PC-9 (cell line): ENCODE measurements at regions not wholly inside any gene's neighbourhood (a gene's known extent, or its start where the extent isn't known, plus 50 kb on each side); places are given as distances from the start of the nearest gene placed in this dataset.
"Not testable (repeated sequence)": the region's sequence is repeated elsewhere in the genome, so short reads cannot be mapped to it uniquely, and the experiment has no call there.

Experiments used
- BruUV-seq: library from RNA; stranded (reverse); fragments of 400-500 nt; replicated peaks from 2 replicates; lab custom pipeline; 2021; lab: Mats Ljungman, UMichigan
- CTCF ChIA-PET: fragments of 300-600 bp; sonication (Branson Sonifier 250); formaldehyde crosslinking; loops from one replicate; lab custom pipeline; 2022; ENCODE audit warnings: antibody characterized with exemption; lab: Charles Lee
- POLR2A ChIA-PET: fragments of 300-600 bp; sonication (Branson Sonifier 250); formaldehyde crosslinking; loops from one replicate; lab custom pipeline; 2022; ENCODE audit warnings: antibody characterized with exemption; ENCODE audit not compliant: unreplicated experiment; lab: Charles Lee
- DNase-seq, 2 experiments: peaks; one replicate each; pipeline versions ENCODE4 v3.0.0 to v3.0.0-alpha.2; 2015 to 2022; ENCODE audit warnings: mixed read lengths in 1 of 2
- H2AFZ ChIP-seq: fragments of 200-600 bp; sonication (generic); 2 replicates; pipeline ENCODE4 v1.8.1; 2017; ENCODE audit warnings: antibody characterized with exemption
- H3F3A ChIP-seq: fragments of 200-600 bp; sonication (generic); 2 replicates; pipeline ENCODE4 v1.8.1; 2017; ENCODE audit warnings: antibody characterized with exemption, mild to moderate bottlenecking, low read depth; ENCODE audit not compliant: insufficient read depth
- H3K27ac ChIP-seq: fragments of 200-600 bp; sonication (generic); 2 replicates; pipeline ENCODE4 v1.6.1; 2016; ENCODE audit warnings: mixed run types
- H3K27me3 ChIP-seq: fragments of 200-600 bp; sonication (generic); 2 replicates; pipeline ENCODE4 v1.6.1; 2016; ENCODE audit warnings: low read depth, mixed run types; ENCODE audit not compliant: insufficient read depth
- H3K36me3 ChIP-seq: fragments of 200-600 bp; sonication (generic); 2 replicates; pipeline ENCODE4 v1.6.1; 2016; ENCODE audit warnings: low read depth, mixed run types
- H3K4me1 ChIP-seq: fragments of 200-600 bp; sonication (generic); replicated peaks from 2 replicates; pipeline ENCODE4 v1.6.1; 2016; ENCODE audit warnings: mixed run types; ENCODE audit not compliant: insufficient read depth
- H3K4me2 ChIP-seq: fragments of 200-600 bp; sonication (generic); 2 replicates; pipeline ENCODE4 v1.6.1; 2017; ENCODE audit warnings: mixed run types
- H3K4me3 ChIP-seq: fragments of 200-600 bp; sonication (generic); 2 replicates; pipeline ENCODE4 v1.6.1; 2016; ENCODE audit warnings: mixed run types
- H3K79me2 ChIP-seq: fragments of 200-600 bp; sonication (generic); 2 replicates; pipeline ENCODE4 v1.6.1; 2017; ENCODE audit warnings: low read depth, mixed run types
- H3K9me2 ChIP-seq: fragments of 200-600 bp; sonication (generic); 2 replicates; pipeline ENCODE4 v1.8.1; 2017; ENCODE audit warnings: mild to moderate bottlenecking; ENCODE audit not compliant: insufficient read depth
- H3K9me3 ChIP-seq: fragments of 200-600 bp; sonication (generic); 2 replicates; pipeline ENCODE4 v1.8.1; 2016; ENCODE audit warnings: low read depth; ENCODE audit not compliant: insufficient read depth
- H4K20me1 ChIP-seq: fragments of 200-600 bp; sonication (generic); 2 replicates; pipeline ENCODE4 v1.8.1; 2017; ENCODE audit not compliant: insufficient read depth
- EZH2 ChIP-seq: fragments of 200-600 bp; sonication (generic); IDR thresholded peaks from 2 replicates; pipeline ENCODE4 v1.8.0; 2017; ENCODE audit warnings: antibody characterized with exemption, low read depth
- intact Hi-C: fragments of 100-400 bp; cut with micrococcal nuclease; formaldehyde crosslinking; loops from one replicate; pipeline ENCODE4 v1.10.0; 2022; ENCODE audit not compliant: unreplicated experiment
- TF ChIP-seq, protein P1 (sequence below): fragments of 200-600 bp; sonication (generic); conservative IDR thresholded peaks from 2 replicates; pipeline ENCODE4 v1.6.1; 2017; ENCODE audit warnings: mixed run types, antibody characterized with exemption, mild to moderate bottlenecking, moderate library complexity

DNA sequence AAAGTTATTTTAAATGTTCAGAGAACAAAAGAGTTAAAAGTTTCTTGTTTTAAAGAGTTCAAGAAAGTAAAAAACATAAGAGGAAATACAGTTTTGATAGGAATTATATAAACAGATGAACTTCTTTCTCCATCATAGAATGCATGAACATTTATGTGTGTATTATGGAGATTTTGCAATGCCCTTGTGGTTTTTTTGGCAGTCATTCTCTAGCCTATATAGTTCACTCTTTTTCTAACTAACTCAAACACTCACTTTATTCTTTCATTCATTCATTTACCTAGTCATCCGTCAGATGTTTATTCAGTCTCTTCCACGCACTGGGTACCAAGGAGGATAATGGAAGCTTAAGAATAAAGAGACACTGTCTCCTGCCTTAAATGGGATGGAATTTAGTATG is 195.9 kb upstream of the VLDLR start:
- H2AFZ ChIP-seq: no peak overlapping the region
- H3F3A ChIP-seq: no peaks in the 10 kb centered on the region
- H3K4me2 ChIP-seq: no peak overlapping the region
- no peaks in the 10 kb centered on the region for H3K4me1 ChIP-seq
- H3K36me3 ChIP-seq: no peaks in the 10 kb centered on the region
- no peak overlapping the region for H3K27ac ChIP-seq
- no peaks in the 10 kb centered on the region for H3K9me3 ChIP-seq
- TF ChIP-seq, protein P1, sequence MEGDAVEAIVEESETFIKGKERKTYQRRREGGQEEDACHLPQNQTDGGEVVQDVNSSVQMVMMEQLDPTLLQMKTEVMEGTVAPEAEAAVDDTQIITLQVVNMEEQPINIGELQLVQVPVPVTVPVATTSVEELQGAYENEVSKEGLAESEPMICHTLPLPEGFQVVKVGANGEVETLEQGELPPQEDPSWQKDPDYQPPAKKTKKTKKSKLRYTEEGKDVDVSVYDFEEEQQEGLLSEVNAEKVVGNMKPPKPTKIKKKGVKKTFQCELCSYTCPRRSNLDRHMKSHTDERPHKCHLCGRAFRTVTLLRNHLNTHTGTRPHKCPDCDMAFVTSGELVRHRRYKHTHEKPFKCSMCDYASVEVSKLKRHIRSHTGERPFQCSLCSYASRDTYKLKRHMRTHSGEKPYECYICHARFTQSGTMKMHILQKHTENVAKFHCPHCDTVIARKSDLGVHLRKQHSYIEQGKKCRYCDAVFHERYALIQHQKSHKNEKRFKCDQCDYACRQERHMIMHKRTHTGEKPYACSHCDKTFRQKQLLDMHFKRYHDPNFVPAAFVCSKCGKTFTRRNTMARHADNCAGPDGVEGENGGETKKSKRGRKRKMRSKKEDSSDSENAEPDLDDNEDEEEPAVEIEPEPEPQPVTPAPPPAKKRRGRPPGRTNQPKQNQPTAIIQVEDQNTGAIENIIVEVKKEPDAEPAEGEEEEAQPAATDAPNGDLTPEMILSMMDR: no peak
- no peak for TF ChIP-seq EZH2
- ChIA-PET CTCF (no interaction called here), POLR2A (no interaction called here)
- intact Hi-C loops: no loop called here
- no peaks in the 10 kb centered on the region for H3K9me2 ChIP-seq
- no peaks in the 10 kb centered on the region for H4K20me1 ChIP-seq
- BruUV-seq: no TSS peak
- H3K27me3 ChIP-seq: no peaks in the 10 kb centered on the region
- H3K79me2 ChIP-seq: no peaks in the 10 kb centered on the region
- no peak for DNase-seq
- H3K4me3 ChIP-seq: no peak overlapping the region

DNA sequence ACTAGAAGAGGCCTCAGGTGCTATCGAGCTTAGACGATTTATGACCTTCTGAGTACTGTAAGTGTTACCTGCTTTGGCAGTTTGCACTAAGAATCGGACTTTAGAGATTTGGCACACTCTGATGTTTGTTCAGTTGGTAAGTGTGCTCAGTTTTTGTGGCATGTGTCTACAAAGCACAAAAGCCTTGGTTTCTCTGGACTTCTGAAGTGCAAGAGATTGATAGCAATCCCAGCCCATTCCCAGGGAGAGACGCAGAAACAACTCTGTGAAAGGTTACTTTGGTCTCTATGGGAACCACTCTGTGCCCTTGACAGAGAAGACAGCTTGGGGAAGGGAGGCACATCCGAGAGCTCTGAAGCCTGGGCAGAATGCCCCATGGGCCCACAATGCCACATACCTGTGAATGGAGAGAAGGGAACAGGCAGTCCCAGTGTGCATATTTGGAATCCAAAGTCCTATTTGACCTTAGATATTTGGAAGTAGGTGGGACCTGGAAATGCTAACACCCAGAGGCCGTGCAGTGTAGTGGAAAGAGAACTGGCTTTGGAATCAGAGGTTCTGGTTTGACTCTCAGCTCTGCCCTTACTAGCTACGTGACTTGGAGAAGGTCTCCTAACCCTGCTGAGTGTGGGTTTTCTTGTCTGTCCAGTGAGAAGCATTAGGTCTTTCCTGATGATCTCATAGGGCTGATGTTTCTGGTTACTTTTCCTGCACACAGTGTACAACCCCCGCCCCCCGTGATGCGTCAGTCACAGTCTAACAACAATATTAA is 194.3 kb upstream of the VLDLR start:
- Histone ChIP-seq H3K4me3 (no peak overlapping the region), H3K9me2 (no peaks in the 10 kb centered on the region), H3K27me3 (no peaks in the 10 kb centered on the region), H3K9me3 (no peaks in the 10 kb centered on the region), H3K27ac (no peak overlapping the region), H3K36me3 (no peaks in the 10 kb centered on the region), H3K4me2 (no peak overlapping the region), H3F3A (no peaks in the 10 kb centered on the region), H3K4me1 (no peaks in the 10 kb centered on the region), H2AFZ (no peak overlapping the region), H4K20me1 (no peaks in the 10 kb centered on the region), H3K79me2 (no peaks in the 10 kb centered on the region)
- ChIA-PET POLR2A (no interaction called here), CTCF (no interaction called here)
- peak in 1 of 2 experiments; percentile 35 for DNase-seq
- TF ChIP-seq, protein P1: no peak
- TF ChIP-seq EZH2: no peak
- no TSS peak for BruUV-seq
- intact Hi-C loops: no loop called here

- H3K36me3 ChIP-seq: no peaks in the 10 kb centered on the region
- H3F3A ChIP-seq: no peaks in the 10 kb centered on the region
- no peaks in the 10 kb centered on the region for H3K4me1 ChIP-seq
- no peaks in the 10 kb centered on the region for H4K20me1 ChIP-seq
- no peaks in the 10 kb centered on the region for H3K9me2 ChIP-seq
- no peak overlapping the region for H3K4me3 ChIP-seq
- POLR2A ChIA-PET: interaction anchor here (0.7 kb wide), 1 partner anchor 199 kb away, joined by 8 read pairs; no protein-coding TSS in a partner anchor
- BruUV-seq: no TSS peak
- CTCF ChIA-PET: no interaction called here
- H3K79me2 ChIP-seq: no peaks in the 10 kb centered on the region
- DNase-seq: no peak
- no peaks in the 10 kb centered on the region for H3K9me3 ChIP-seq
- no peaks in the 10 kb centered on the region for H3K27me3 ChIP-seq
- no peak overlapping the region for H2AFZ ChIP-seq
- no peak overlapping the region for H3K27ac ChIP-seq
- intact Hi-C loops: no loop called here
- no peak for TF ChIP-seq EZH2
- TF ChIP-seq, protein P1: no peak
- no peak overlapping the region for H3K4me2 ChIP-seq
Observed at GRCh38 chr9:2439957-2440356, 181.6 kb upstream of the VLDLR start.

- H3K4me3 ChIP-seq, H3K27ac ChIP-seq, H3K27me3 ChIP-seq, intact Hi-C loops, H3K9me2 ChIP-seq, POLR2A ChIA-PET, CTCF ChIA-PET, H3F3A ChIP-seq, H3K9me3 ChIP-seq, H3K36me3 ChIP-seq, H4K20me1 ChIP-seq, DNase-seq, BruUV-seq, H3K79me2 ChIP-seq, H3K4me2 ChIP-seq, H3K4me1 ChIP-seq, H2AFZ ChIP-seq: not testable (repeated sequence)
Observed at GRCh38 chr9:2443933-2444332, 177.7 kb upstream of the VLDLR start.
